ENCODE measurements at regions not wholly inside any gene's neighbourhood (a gene's known extent, or its start where the extent isn't known, plus 50 kb on each side); places are given as distances from the start of the nearest gene placed in this dataset.
"Not testable (repeated sequence)": the region's sequence is repeated elsewhere in the genome, so short reads cannot be mapped to it uniquely, and the experiment has no call there.

- DNase-seq, result no peak
Measured at GRCh38 chr2:126952216-126952615, 53.5 kb downstream of the TEX51 start.

- DNase-seq, result no peak
Measured at GRCh38 chr2:126953483-126953882, 54.8 kb downstream of the TEX51 start.

- DNase-seq, result no peak
Measured at GRCh38 chr2:126954831-126955230, 56.1 kb downstream of the TEX51 start.

- DNase-seq, result not testable (repeated sequence)
Measured at GRCh38 chr2:126956773-126957172, 58.1 kb downstream of the TEX51 start.

- no peak for DNase-seq
Measured at GRCh38 chr2:126963390-126963789, 64.7 kb downstream of the TEX51 start.

- DNase-seq, result no peak
Measured at GRCh38 chr2:126966601-126967000, 67.9 kb downstream of the TEX51 start.

GRCh38 chr2:126970583-126970982, 71.9 kb downstream of the TEX51 start:
- no peak for DNase-seq

- no peak for DNase-seq
Measured at GRCh38 chr2:126971162-126971480, 72.4 kb downstream of the TEX51 start.

GRCh38 chr2:126971481-126972278, 73.0 kb downstream of the TEX51 start:
- peak; percentile 66 for DNase-seq

- no peak for DNase-seq
Measured at GRCh38 chr2:126972279-126972626, 73.6 kb downstream of the TEX51 start.

- no peak for DNase-seq
Measured at GRCh38 chr2:126973745-126974144, 75.1 kb downstream of the TEX51 start.

- no peak for DNase-seq
Measured at GRCh38 chr2:126975671-126976655, 77.3 kb downstream of the TEX51 start.

- no peak for DNase-seq
Measured at GRCh38 chr2:126976721-126977328, 78.1 kb downstream of the TEX51 start.

- DNase-seq, result no peak
Measured at GRCh38 chr2:126978333-126978732, 79.6 kb downstream of the TEX51 start.

GRCh38 chr2:126979039-126980003, 80.6 kb downstream of the TEX51 start:
- no peak for DNase-seq

- DNase-seq, result no peak
Measured at GRCh38 chr2:126981476-126981875, 82.8 kb downstream of the TEX51 start.

GRCh38 chr2:126982935-126983334, 84.2 kb downstream of the TEX51 start:
- no peak for DNase-seq

- no peak for DNase-seq
Measured at GRCh38 chr2:126986631-126987187, 88.0 kb downstream of the TEX51 start.

GRCh38 chr2:126988482-126988881, 89.8 kb downstream of the TEX51 start:
- DNase-seq, result no peak

- DNase-seq, result not testable (repeated sequence)
Measured at GRCh38 chr2:126989064-126989463, 90.4 kb downstream of the TEX51 start.

GRCh38 chr2:126990200-126990599, 91.5 kb downstream of the TEX51 start:
- DNase-seq, result no peak

Data from CD4-positive, alpha-beta T cell treated with Interleukin-10 for 1 hour (primary cell).